Dedifferentiated amniotic fluid mesenchymal stem cell (primary cell): ENCODE measurements at regions not wholly inside any gene's neighbourhood (a gene's known extent, or its start where the extent isn't known, plus 50 kb on each side); places are given as distances from the start of the nearest gene placed in this dataset.

ENCODE experiments used
- DNase-seq: peaks from one replicate; pipeline ENCODE4 v3.0.0-alpha.2; 2016; ENCODE audit errors: extremely low spot score

DNA sequence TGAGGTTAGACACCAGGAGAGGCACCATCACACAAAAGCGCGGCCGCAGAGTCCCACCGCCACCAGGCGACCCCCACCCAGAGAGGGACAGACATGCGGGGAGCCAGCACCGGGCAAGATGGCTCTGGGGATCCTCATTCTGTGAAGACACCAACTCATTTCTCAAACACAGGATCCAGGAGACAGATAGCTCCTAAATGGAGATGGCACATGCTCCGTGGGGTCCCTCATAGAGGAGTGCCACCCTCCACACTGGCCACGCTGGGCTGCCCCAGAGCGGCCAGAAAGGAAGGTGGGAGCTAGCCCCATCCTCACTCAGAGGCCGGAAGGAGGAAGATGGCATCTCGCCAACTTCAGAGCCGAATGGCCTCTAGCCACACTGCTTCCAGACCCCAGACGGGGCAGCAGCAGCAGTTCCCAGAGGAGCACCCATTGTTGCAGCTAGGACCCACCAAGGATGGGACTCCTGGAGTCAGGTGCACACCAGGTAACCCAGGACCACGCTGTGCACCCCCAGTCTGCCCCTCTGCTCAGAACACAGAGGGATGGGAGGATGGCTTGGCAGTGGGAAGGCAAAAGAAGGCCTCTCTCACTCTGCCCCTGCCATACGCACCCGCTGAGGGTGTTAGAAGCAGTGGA is 78.6 kb downstream of the ZIC5 start:
- no peak for DNase-seq

DNA sequence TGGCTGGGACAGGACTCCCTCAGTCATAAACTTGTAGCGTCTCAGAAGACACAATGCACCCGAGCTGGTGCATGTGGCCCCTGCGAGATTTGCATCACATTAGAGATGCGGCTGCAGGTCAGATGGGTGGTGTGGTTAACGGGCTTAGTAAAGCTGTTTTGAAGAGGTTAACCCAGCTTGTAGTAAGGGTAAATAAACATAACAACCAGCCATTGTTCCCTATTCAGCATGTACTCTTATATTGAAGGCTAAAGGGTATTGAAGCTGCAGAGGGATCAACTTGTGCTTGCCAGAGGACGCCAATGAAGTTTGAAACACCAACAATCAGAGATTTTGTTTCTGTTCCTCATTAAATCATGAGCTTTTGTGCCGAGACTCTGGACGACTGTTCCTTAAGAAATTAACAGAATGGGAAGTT is 79.4 kb downstream of the ZIC5 start:
- DNase-seq: no peak

DNA sequence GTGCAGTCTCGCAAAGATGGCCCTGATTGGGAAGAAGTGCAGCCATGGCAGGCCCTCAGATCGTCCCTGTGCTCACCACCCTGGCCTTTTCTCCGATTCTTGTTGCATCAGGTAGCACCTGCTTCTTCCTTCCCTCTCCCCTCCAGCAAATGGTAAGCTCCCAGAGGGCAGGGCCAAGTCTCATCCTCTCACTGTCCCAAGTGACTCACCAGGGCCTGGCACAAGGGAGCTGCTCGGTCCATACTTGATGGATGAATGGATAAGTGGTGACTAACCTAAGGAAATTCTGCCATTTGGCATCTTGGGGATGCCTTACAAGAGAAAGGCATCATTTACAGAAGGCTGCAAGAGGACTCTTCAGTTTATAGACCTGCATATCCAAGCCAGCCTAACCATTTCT is 84.9 kb downstream of the ZIC5 start:
- no peak for DNase-seq

DNA sequence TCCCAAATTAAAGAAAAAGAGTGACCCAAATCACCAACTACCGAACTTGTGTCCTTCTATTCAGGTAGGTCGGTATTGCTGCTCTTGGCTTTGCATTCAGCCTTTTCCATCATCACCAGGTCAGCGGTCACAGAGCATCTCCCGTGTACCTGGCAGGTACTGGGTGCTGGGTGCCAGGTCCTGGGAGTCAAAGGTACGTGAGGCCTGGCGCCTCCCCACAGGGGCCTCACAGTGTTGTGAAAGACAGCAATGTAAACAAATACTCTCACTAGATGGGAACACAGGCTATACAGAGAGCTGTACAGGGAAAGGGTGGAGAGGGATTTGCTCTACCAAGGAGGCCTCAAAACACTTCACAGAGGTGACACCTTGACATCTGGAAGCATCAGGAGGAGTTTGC is 86.7 kb downstream of the ZIC5 start:
- no peak for DNase-seq

DNA sequence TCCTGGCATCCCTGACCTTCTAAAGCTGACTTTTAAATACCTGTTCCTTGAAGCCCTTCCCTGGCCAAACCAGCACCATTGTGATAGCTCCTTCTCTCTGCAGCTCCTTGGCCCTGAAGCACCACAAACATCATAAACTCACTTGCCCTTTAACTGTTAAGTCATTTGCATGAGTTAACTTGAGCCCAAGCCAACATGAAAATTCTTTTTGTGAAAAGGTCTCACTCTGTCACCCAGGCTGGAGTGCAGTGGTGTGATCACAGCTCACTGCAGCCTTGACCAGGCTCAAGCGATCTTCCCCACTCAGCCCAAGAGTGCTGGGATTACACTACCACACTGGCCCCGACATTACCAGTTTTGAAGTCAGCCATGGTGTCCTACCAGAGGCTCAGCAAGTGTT is 87.8 kb downstream of the ZIC5 start:
- no peak for DNase-seq

DNA sequence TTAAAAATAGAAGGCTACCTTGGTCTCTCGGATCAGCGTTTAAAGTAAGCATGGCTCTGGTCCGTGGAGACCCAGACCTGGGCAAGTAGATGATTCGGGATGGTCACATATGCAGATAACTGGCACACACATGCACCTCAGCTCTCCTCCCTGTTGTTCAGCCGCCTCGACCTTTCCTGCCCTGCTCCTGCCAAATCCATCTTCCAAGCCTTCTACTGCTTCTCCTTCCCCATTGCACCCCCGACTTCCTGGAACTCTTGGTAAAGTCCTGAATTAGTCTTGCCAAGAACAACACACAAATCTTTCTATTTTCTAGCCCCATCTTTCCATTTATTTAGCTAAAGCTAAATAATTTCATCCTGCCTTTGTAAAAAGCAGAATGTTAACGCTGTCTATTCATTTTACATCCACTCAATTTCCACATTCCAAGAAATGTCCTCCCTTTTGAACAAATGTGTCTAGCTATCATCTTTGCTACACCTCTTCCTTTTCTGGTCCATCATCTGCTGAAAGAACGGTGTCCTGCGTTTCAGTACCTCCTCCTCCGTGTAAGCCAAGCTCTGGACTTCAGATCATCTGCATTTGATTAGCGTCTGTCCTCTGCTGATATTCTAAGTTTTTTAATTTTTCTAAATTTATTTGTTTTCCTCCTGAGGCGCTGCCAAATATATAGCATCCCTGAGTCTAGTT is 92.5 kb downstream of the ZIC5 start:
- no peak for DNase-seq

DNA sequence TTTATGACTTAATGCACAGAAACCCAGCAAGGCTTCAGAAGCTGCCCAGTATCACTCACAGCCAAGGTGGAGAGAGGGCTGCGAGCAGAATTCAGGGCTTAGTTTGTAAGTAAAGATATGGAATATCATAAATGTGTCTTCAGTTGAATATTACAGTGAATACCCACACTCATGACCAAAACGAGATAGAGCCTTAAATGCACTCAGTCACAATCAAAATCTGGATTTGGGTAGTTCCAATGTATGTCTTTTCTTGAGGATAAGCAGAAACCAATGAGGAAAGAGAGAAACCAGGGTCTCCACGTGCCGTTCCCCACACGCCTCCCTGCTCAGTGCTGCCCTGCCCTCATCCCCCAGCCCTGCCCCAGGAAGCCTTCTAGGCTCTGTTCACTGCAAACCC is 94.9 kb downstream of the ZIC5 start:
- no peak for DNase-seq

DNA sequence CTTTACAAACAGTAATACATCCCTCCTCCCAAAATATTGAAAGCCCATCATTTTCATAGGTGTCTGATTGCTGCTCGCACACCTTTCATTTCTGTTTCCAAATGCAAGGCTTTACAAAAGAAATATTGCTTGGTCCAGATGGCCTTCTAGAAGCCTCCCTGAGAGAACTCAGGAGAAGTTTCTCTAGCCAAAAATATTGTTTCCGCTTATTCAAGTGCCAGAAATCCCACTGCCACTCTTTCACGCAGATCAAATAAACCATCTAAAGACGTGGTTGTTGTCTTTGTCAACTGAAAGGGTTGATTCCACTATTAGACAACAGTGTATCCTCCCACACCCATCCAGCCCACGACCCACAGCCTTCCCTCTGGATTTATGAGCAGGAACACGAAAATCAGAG is 96.2 kb downstream of the ZIC5 start:
- DNase-seq: no peak

DNA sequence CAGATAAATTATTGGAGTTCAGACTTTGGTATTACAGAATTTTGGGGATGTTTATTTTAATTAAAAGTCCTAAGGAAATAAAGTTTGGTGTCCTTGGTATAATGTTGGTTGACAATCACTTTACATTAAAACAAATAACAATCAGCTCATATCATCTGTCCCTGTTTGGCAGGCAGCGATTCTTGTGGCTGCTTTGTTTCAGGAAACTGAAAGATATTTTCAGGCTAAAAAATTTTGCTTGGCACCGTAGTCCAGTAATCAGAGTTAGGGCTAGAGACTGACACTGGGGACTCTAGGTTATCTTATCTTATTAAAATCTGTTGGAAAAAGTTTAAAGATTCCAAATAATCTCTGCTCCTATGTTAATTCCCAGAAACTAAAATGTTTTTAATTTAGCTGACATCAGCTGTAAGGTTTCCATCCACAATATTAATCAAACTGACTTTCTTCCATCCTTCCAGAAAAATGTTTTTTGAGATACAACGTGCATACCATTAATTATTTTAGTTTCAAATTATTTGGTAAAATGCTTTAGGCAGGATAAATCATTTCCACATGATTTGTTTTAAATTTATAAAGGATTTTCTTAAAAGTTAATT is 97.6 kb downstream of the ZIC5 start:
- no peak for DNase-seq

DNA sequence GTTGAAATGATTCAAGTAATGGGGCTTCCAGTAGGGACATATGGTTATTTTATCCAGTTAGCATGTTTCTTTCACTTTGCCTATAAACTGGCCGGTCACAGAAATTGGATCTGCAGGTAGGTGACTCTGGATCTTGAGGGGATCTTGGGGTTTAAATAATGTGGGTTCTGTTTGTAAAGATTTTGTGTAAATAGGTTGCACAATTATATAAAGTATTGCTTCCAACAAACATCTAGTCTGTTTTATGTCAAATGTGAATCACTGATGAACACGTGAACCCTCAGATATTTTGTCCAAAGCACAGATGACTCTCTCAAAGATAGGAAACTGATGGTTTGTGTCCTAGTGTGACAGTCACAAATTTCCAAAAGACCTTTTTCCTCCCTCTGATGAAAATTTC is 98.4 kb downstream of the ZIC5 start:
- DNase-seq: no peak

DNA sequence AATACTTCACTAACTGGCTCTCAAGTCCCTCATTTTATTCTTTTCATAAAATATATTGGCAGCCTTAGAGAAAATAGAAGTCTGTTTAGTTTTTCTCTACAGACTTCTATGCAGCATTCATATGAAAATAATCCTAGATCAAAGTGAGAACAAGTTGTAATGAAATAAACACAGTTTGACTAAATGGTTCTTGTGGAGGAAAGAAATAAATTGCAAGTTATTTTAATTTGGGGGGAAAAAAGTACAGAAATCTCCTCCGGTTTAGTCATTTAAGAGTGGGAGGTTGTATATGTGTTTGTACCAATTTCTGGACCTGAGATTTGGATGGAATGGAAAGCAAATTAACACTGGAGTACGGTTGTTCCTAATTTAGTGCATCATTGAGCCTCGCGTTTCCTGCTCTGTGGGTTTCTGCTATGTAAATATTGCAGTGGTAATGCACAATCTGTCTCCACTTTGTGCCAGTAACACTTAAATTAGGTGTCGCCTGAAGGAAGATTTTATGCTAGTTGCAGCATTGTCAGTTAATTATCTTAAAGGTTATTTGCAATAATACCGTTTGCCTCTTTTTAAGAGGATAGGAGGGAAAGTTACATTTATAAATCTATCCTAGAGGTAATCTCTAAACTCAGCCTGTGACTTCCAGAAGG is 100.2 kb downstream of the ZIC5 start:
- no peak for DNase-seq

DNA sequence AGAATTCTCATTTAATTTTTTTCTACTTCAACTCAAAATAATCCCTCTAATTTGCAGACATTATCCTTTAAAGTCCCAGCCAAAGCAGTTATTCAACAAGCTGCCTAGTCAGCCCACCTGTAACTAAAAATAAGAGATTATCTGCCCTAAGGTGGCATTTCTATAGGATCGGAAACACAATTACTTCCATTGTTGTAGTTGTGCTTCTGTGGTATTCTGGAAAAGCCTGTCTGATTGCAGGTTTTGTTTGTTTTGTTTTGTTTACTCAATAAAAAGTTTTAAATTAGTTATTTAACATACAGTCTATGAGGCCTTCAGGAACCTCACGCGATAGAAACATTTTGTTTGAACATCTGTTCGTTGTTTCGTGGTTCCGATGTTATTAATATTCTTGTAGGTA is 101.0 kb downstream of the ZIC5 start:
- DNase-seq: no peak

DNA sequence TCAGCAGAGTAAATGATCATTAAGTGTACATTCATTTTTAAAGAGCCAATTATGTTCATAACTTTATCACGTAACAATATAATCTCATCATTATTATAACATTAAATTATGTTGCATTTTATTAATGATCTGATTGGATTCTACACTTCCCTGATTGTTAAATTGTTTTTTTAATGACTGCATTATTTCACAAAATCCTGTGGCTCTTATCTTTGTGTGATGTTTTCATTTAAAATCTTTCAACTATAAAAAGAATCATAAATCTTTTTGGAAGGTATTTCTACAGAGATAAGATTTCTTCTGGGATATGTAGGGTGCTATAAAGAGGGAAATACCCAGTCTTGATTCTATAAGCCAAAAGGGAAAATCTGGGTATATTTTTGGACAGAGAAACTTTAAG is 101.7 kb downstream of the ZIC5 start:
- DNase-seq: no peak

DNA sequence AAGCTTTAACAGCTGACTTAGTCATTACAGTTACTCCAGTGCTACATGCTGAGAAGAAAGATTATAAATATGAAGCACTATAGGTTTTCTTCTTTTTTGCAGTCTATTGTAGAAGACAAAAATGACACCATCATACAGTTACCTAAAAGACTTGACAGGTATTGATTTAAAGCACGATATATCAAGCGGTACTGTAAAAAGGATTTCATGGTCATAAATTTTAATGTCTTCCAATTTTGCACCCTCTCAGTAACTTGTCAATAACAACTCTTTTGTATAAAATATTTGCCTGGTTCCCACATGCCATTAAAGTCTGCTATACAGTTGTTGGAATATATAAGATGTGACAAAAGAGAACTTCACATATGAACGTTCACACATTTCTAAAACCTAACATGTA is 102.8 kb downstream of the ZIC5 start:
- no peak for DNase-seq

DNA sequence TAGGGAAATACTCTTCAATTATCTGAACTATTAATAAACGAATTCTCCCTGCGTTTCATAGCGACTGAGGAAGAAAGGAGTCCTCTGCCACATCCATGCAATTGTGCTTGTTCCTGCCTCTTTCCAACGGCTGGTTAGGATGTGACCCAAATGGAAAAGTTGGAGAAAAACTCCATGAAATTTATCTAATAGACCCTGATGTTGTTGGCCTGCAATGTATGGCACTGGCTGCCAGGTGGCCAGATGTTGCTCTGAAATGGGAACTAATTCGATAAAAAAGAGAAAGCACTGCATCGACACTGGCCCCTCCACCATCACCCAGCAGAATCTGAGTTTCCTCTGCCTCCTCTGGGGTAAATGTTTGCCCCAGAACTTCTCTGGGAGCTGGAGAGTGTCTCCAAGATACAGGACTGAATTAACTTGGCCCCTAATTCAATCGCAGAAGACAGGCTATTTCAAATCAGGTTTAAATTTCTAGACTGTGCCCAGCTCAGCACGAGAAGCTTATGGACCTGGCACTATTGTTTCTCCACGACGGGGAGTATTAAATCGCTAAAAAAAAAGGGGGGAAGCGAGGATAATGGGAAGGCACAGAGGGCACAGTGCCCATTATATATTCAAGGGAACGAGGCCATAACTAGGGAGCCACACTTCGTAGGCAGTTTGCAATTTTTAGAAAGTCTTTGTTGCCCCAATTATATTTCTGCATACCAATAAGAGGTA is 103.9 kb downstream of the ZIC5 start:
- DNase-seq: no peak

DNA sequence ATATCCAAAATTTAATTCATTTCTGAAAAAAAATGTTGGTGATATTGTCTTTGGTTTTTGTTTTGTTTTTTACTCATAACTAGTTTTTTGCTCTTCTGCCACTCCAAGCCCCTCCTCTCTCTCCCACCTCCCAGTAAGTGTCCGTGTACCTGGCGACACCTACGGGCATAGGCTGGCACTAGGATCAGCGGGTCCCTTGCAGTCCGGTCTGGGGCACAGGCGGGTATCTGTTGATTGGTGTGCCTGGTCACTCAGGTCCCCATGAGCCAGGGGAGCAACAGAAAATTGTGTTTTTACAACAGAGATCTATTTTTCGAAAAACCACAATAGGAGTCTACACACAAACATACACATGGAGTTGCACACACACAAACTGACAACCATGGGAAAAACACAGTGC is 104.8 kb downstream of the ZIC5 start:
- DNase-seq: no peak

DNA sequence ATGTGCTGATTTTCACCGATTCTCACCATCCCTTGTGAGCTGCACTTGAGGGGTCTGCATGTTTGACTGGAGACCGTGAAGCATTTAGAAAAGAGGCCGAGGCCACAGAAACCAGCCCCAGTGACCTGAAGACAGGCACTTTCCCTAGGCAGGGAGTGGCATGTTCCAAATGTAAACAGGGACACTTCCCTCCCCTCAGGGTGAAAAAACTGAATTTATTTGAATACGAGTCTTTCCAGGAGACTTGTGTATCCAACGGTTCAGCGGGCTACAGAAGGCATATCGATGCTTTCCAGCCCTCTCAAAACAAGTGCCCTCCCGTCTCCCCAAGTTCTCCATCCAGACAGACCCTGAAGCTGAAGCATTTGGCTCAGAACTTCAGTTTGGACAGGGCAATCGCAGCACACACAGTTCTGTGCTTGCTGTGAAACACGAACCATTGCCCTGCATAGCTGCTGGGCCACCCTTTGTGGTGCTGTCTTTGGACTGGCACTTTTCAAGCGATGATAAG is 106.1 kb downstream of the ZIC5 start:
- DNase-seq: no peak

DNA sequence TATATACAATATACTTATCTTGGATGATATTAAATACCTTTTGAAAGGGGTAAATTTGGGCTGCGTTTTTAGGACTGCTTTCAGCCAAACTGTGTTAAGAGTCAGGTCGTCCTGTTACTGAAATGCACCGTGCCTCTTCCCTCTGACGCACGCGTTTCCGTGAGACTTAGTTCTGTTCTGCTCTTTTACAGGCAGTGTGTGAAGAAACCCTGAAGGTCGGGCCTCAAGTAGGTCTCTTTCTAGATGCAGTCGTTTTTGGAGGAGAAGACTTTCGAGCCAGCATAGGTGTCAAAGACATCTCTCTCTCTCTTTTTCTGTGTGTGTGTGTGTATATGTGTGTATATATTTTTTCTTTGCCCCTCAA is 107.0 kb downstream of the ZIC5 start:
- no peak for DNase-seq

DNA sequence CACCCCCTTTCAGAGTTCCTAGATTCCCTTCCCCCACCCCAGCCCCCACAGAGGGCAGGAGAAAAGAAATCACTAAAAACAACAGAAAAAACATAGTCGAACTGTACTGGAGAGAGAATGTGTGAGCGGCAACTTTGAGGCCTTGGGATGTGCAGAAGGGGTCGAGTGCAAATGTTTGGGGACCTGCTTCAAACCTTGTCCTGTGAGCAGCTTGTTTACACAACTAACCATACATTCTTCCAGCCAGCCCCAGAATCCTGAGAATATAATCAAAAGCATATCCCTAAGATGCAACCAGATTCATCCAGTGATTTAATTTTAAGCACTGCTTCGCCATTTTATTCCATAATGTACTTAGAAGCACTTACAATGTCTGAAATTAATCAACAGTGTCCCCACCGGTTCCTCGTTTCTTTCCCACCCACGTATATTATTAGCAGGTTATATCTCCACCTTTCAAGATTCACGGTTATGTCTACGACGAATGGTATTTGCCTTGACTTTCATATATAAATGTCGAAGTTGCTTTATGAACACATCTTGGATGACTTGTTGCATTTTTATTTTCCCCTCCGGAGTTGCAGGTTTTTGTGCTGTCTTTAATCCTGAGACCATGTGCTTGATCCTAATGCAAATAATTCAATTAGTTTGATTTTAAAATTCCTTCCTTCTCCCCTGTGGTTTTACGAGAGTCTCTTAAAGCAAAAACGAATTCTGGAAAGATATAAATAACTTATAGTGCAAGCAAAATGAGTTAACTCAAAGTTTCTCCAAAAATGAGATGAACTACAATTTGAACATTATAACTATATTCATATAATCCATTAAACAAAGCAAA is 107.6 kb downstream of the ZIC5 start:
- no peak for DNase-seq

DNA sequence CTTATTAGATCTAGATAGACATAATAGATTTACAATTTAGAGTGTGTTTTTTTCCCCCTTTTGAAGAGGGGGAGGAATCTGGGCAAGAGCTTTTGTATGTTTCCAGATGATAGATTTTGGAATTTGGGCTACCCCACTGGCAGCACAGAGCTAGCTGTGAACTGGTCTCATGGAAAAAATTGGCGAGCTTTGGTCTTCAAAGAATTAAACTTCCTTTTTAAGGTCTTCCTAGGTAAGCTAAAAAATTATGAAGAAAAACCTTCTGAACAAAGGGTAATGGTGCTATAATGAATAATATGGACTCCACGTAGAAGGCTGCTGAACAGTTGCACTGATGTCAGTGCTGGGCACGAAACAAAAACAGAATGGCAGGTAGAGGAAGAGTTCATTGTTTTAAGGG is 109.3 kb downstream of the ZIC5 start:
- DNase-seq: no peak

DNA sequence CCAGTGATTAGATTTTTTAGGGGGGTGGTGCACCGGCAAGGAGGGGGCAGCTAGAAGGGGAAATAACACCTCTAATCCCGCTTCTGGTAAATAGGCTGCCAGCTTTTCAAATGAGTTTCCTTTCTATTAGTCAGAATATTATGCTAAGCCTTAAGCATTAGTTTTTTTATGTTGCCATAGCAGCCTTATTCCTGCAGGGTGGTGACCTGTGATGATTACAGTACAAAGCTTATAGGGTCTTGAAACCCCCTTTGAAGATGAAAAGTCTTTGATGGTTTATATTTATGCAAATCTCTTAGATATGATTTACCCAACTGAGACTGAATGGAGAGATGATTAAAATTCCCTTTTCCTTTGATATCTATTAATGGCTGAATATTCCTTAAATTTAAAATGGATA is 109.8 kb downstream of the ZIC5 start:
- no peak for DNase-seq
